ENCODE measurements at regions not wholly inside any gene's neighbourhood (a gene's known extent, or its start where the extent isn't known, plus 50 kb on each side); places are given as distances from the start of the nearest gene placed in this dataset.
"Not testable (repeated sequence)": the region's sequence is repeated elsewhere in the genome, so short reads cannot be mapped to it uniquely, and the experiment has no call there.

DNA sequence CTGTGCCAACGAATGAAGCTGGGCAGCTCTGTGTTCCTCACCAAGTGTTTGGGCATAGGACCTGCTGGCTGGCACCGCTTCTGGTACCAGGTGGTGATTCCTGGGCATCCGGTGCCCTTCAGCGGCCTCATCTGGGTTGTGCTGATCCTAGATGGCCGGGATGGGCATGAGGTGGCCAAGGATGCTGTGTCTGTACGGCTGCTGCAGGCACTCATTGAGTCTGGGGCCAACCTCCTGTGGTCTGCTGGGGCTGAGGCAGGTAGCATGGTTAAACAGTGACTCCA, 96.1 kb upstream of the PLEKHM1 start:
- not testable (repeated sequence) for DNase-seq (ENCODE audit: low read depth in 2 of 2)

DNA sequence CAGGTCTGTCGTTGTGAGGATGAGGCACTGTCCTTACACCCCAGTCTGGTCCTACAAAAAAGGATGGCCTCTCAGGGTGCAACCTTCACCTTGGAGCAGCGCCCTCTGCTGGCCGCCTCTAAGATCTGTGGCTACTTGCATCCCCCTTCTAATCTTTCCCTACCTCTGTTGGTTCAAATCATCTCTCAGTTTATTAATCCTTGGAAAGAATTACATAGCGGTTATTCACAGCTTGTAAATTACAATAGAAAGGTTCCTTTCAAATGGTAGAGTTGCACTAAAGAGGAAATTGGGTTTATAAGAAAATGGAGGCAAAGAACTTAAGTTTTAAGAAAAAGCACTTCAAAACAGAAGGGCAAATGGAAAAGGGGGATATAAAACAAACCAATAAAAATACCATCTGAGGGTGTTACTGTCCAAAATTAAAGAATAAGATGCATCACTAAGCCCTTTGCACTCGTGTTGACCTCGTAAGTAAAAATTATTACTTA, 102.0 kb upstream of the PLEKHM1 start:
- peak; percentile 54 to 68 for DNase-seq (ENCODE audit: low read depth in 2 of 2)

DNA sequence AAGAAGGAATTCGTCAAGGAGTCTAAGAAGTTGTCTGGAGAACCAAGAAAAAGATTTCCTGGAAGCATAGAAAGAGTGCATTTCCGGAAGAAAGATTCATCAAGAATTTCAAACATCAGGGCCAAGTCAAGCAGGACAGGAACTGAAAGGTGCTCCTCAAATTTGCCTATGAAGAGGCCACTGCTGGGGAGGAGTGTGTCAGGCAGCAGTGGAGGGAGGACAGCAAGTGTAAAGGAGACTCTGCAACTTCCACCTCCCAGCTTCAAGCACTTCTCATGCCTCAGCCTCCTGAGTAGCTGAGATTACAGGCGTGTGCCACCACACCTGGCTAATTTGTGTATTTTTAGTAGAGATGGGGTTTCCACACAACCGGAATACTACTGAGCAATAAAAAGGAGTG, 105.8 kb upstream of the PLEKHM1 start:
- DNase-seq (ENCODE audit: low read depth in 2 of 2) = not testable (repeated sequence)

DNA sequence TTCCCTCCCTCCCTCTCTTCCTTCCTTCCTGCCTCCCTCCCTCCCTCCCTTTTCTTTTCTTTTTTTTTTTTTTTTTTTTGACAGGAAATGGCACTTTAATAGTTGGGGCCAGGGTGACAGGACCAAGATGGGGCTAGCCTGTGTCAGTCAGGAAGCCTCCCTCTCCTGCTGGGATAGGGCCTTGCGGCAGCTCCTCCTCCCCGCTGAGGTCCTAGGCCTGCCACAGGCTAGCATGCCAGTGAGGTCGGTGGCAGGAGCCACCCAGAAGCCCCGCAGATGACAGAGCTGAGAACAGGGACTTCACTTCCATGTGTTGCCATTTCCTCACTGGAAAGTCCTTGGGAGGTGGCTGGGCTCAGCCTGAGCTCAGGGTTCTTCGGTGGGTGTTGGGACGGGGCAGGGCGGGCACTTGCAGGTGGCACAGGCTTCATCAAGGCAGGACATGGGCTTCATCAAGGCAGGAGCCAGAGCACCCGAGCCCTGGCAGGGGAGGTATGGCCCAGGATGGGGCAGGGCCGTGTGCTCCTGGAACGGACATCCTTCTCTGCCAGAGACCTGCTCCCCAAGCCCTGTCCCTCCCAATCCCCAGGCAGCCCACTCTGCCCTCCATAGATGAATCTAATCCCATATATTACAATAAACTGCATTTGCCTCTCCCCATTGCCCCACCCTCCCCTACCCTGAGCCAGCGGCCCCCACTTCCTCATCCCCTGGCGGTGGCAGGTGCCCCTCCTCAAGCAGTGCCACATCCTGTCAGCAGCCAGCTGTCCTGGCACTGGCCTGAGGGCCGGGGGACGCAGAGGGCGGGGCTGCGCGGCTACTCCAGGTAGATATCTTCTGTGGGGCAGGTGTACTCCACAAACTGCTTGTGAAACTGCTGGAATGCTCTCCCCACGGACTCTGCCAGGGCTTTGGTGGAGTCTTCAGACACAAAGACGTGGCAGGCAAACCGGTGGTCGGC, 109.8 kb upstream of the PLEKHM1 start:
- DNase-seq (ENCODE audit: low read depth in 2 of 2) = not testable (repeated sequence)

DNA sequence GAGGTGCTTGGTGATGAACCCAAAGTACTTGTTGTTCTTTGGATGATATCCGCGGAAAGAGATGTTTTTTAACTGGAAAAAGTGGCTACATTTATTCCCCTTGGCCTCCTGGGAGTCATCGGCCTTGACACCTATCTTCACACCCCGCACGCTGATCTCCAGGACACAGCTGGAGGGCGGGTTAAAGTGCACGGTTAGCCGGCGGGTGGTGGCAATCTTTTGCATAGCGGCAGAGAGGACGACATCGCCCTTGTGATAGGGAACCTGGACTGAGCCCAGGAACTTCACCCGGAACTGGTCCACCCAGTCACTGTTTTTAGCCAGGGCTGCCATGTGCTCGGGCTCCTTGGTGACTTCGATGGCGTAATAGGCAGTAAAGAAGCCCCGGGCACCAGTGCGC, 110.5 kb upstream of the PLEKHM1 start:
- not testable (repeated sequence) for DNase-seq (ENCODE audit: low read depth in 2 of 2)

DNA sequence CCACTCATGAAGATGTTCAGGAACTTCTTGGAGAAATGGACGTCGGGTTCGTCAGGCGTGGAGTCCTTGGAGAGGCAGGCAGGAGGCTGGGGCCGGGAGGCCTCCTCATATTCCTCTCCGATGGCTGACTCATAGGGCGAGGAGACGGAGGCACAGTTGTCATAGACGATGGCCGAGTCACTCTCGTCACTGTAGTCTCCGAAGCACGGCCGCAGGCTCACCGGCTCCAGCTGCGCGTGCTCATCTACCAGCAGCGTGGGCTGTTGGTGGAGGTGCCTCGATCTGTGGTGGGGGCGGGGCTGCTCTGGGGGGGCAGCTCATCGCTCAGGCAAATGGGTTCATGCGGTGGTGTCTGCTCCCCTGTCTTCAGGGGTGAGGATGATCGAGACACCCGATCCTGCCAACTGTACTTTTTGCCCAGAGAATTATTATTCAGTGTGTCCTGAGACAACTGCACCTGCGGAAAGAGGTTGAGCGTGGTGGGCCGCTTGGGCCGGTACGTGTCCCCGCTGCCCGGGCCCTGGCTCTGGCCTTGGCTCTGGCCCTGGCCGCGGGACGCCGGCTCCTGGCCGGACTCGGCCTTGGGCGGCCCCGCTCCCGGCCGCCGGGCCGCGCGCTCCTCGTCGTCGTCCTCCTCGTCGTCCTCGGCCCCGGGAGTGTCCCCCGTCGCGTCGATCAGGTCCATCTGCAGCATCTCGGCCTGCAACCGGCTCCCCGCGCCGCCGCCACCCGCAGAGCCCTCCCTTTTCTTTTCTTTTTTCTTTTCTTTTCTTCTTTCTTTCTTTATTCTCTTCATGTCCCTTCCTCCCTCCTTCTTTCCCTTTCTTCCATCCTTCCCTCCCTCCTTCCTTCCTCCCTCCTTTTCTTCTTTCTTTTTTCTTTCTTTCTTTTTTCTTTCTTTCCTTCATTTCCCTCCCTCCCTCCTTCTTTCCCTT, 111.4 kb upstream of the PLEKHM1 start:
- not testable (repeated sequence) for DNase-seq (ENCODE audit: low read depth in 2 of 2)

- DNase-seq (ENCODE audit: low read depth in 2 of 2) = not testable (repeated sequence)
Measured at GRCh38 chr17:45605751-45606150, 115.2 kb upstream of the PLEKHM1 start.

DNA sequence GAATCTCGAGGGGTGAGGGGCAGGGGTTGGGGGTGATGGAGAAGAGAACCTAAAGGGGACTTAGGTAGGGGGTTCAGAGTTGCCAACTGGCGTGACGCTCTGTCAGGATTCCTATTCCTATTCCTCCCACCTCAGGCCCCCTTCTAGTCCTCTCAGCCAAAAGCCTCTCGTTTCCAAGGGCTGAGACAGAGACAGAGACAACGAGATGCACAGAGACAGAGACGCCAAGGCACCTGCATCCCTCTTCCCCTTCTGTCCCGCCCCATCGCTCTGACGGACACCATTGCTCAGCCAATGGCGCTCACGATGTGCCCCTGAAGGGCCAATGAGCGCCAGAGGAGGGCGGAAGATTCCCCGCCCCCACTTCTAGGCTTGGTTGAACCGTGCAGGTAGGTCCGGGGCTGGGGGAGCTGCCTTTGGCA, 129.5 kb upstream of the PLEKHM1 start:
- peak; percentile 75 to 77 for DNase-seq (ENCODE audit: low read depth in 2 of 2)

DNA sequence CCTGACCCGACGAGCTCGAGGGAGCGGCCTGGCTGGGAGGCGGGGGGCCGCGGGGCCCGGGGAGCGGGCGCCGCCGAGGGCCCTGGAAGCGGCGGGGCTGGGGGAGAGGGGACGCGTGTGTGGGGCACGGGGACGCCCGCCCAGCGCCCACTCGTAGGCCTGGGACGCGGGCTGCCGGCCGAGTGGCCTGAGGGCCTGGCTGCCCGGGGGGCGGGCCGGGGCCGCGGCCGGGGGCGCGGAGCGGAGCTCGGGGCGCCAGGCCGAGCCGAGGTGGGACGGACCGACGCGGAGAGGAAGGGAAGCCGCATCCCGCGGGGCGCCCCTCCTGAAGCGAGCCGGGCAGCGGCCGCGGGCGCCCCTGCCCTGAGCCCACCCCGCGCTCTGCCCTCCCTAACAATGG, 129.9 kb upstream of the PLEKHM1 start:
- DNase-seq (ENCODE audit: low read depth in 2 of 2) = not testable (repeated sequence)

DNA sequence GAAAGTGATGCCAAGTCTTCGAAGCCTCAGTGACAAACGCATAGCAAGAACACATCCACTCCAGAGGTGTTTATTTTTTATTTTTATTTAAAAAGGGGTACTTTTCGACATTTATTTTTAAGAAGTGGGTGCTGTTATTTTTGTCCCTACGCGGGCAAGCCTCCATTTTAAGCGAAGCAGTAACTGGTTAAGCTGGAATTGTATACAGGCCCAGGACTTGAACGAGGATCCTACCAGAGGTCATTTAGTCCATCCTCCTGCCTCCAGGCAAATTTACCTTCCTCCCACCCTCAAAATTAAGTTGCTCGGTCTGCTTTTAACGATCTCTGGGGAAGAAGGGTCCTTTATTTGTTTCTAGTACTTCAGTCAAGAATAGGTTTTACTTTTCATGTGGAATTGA, 130.6 kb upstream of the PLEKHM1 start:
- not testable (repeated sequence) for DNase-seq (ENCODE audit: low read depth in 2 of 2)

DNA sequence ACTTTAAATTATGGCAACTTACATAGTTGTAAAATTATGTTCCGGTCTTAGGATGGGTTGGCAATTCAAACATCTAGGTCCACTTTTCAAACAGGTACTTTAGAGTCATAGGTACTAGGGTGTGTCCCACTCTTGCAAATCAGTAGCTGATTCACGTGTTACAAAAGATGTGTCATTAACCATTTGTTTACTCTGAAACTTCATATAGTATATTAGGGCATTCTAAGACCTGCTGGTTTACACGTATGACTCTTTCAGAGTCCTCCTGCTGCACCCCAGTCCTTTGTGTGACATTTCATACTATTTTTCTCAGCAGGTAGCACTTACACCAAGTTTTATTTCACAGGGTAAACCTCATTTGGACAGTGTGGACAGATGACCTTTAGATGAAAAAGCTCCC, 131.8 kb upstream of the PLEKHM1 start:
- not testable (repeated sequence) for DNase-seq (ENCODE audit: low read depth in 2 of 2)

DNA sequence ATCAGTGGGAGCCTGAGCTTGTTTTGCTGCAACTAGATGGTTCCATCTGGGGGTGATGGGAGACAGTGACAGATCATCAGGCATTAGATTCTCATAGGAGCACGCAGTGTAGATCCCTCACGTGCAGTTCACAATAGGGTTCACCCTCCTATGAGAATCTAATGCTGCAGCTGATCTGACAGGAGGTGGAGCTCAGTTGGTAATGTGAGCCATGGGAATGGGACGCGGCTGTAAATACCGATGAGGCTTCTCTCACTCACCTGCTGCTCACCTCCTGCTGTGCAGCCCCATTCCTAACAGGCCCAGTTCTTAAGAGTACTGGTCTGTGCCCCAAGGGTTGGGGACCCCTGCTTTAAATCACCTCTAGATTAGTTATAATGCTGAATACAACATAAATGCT, 137.5 kb upstream of the PLEKHM1 start:
- DNase-seq (ENCODE audit: low read depth in 2 of 2) = no peak

GRCh38 chr17:45631941-45632340, 141.4 kb upstream of the PLEKHM1 start:
- no peak for DNase-seq (ENCODE audit: low read depth in 2 of 2)

- no peak for DNase-seq (ENCODE audit: low read depth in 2 of 2)
Measured at GRCh38 chr17:45639297-45639849, 144.7 kb upstream of the CRHR1 start.

GRCh38 chr17:45640141-45640850, 143.8 kb upstream of the CRHR1 start:
- DNase-seq (ENCODE audit: low read depth in 2 of 2) = peak; percentile 46 to 50

DNA sequence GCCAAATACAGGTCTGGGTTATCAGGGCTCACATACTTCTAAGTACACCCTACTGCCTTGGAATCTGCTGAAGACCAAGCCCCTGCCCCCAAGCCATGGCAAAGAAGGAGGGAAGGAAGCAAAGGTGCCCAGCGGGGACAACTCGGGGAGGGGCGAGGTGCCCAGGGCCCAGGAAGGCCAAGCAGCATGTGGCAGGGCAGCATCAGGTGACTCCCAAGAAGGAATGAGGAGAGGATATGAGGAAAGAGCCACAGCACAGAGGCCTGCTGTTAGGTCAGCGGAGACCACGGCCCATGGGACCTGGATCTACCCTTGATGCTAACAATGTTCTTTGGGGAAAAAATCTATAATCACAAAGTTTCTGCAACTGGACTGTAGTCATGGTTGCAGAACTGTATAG, 142.6 kb upstream of the CRHR1 start:
- no peak for DNase-seq (ENCODE audit: low read depth in 2 of 2)

DNA sequence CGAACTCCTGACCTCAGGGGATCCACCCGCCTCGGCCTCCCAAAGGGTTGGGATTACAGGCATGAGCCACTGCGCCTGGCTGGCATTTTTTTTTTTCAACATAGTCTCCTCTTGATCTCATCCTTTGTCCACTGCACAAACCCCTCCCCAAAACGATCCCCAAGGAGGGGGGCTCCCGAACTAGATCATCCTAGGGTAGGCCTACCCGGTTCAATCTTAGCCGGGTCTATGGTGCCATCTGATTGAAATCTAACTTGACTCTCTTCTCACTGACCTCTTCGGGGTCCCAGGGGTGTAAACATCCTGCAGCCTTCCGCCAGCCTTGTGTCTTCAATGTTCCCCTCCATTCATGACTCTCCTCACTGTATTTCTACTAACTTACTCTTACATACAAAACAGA, 140.5 kb upstream of the CRHR1 start:
- no peak for DNase-seq (ENCODE audit: low read depth in 2 of 2)

DNA sequence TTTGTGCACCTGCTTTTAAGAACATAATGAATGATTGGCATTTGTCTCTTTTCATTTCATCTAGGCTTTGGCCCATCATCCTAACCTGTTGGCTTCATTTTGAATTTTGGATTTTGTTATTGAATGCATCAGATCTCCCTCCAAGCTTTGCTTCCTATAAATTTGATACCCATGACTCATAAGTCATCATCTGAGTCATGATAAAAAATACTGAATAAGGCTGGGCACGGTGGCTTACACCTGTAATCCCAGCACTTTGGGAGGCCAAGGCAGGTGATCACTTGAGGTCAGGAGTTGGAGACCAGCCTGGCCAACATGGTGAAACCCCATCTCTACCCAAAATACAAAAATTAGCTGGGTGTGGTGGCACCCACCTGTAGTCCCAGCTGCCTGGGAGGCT, 139.5 kb upstream of the CRHR1 start:
- DNase-seq (ENCODE audit: low read depth in 2 of 2) = not testable (repeated sequence)

GRCh38 chr17:45645330-45645729, 138.8 kb upstream of the CRHR1 start:
- no peak for DNase-seq (ENCODE audit: low read depth in 2 of 2)

DNA sequence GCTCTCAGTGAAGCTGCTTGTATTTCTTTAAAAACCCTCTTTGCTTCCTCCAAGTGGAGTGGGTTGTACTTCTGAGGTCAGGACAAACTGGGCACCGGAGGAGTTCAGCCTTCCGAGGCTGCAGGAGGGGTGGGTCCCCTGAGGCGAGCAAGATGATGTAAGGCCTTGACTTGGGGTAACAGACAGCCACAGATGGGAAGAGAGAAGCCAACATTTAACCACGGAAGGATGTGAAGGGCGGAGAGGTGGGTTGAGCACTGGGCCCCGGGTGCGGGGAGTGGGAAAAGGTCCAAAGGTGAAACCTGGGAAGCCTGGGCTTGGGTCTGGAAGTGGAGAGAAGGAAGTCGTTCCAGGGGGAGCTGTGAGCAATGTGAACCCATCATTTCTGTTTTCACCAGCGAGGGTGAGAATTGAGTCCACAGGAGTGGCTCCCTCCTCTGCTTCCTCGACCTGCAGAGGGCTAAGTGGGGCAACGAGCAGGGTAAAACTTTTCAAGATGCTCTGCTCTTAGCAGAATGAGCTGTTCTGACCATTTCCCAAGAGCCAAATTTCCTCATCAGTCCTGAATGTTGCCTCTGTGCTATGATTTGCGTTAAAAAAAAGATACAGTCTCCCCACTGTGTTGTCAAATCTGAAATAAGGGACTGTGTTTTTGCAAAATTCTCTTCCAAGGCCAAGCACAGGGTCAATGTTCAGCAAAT, 137.7 kb upstream of the CRHR1 start:
- no peak for DNase-seq (ENCODE audit: low read depth in 2 of 2)

DNA sequence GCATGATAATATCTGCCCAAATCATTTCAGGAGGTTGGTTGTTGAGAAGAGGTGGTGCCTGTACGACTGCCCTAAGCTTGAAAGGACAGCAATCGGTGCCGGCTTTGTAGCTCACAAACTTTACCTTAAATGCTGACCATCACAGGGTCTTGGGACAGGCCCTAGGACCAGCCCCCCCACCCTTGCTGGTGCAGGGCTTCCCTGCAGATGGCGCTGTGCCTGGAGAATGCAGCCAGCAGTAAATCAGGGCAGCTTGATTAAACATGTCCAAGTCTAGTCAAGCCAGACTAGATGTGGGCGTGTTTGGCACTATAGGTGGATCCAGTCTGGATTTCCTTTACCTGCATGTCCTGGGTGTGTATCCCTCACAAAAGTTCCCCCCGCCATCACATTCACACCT, 135.5 kb upstream of the CRHR1 start:
- DNase-seq (ENCODE audit: low read depth in 2 of 2) = no peak

Measured in stimulated activated CD8-positive, alpha-beta memory T cell treated with anti-CD3 and anti-CD28 coated beads, Interleukin-7, amount 100 ng/mL, for 4 hours (primary cell).